SW480 (cell line): ENCODE measurements at regions not wholly inside any gene's neighbourhood (a gene's known extent, or its start where the extent isn't known, plus 50 kb on each side); places are given as distances from the start of the nearest gene placed in this dataset.

ENCODE experiments used
- DNase-seq: peaks from one replicate; pipeline ENCODE4 v3.0.0-alpha.2; 2016; ENCODE audit warnings: low spot score

- no peak for DNase-seq
Measured at GRCh38 chr7:3195160-3195559, 105.9 kb upstream of the SDK1 start.

GRCh38 chr7:3196629-3197400 is 104.2 kb upstream of the SDK1 start:
- DNase-seq = no peak

GRCh38 chr7:3197567-3198213 is 103.4 kb upstream of the SDK1 start:
- DNase-seq = no peak

- no peak for DNase-seq
Measured at GRCh38 chr7:3198316-3198715, 102.7 kb upstream of the SDK1 start.

DNA sequence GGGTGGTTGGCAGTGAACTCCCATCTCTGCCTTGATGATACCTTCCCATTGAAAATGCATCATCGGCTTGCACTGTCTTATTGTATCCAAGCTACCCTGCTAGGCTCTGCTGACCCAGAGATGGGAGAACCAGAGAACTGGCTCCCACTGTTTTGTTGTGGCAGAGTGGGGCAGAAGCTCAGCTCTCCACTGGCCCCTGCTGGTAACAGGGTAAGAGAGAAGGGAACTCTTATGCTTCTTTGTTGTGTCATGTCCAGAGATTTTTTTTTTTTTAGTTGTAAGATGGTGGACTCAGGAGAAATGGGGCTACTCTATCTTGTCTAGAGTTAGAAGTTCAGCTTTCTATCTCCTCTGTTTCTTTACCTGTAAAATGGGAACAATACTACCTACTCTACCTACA is 100.5 kb upstream of the SDK1 start:
- DNase-seq = peak; percentile 39

GRCh38 chr7:3201306-3201705 is 99.7 kb upstream of the SDK1 start:
- no peak for DNase-seq

DNA sequence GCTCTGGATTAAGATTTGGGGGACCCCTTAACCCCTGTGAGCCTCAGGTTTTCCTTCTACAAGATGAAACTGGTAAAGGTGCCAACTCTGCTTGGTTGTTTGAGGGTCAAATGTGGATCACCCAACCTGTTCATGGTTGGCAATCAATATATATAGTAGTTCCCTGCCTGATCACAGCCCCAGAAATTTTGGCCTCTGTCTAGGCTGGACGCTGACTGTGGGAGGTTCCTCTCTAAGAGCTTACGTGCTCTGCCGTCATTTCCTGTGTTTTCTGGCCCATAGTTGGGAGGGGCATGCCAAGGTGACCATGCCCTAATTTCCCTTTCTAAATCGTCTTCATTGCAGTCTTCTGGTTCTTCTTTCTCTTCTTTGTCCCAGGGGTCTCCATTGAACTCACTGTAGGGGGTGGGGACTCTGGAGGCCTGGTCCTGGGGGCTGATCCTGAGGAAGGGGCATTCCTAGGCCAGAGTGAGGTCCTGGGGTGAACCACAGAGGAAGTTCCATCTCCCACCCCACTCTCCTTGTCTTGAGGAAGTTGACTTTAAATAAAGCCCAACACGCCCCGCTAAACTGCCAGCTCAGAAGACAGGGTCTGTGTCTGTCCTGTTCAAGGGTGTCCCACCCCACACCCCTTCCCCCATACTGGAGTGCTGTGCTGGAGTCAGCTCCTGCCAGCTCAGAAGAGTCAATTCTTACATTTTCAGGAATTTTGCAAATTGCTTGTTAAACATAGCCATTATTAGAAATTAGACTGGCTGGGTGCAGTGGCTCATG is 98.9 kb upstream of the SDK1 start:
- DNase-seq = no peak

DNA sequence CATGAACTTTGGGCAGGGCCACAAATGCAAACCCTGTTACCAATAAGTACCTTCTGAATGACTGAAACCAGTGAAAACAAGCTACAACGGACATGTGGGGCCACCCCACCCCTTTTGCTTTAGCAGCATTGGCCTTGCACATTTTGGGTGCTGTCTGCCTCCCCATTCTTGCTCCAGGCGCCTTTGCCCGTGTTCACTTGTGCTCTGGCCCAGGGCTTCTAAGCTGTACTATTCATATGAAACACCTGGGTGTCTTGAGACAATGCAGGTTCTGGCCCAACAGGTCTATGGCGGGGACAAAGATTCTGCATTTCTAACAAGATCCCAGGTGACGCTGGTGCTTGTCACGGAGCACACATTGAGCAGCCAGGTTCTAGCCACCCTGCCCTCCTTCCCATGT is 96.5 kb upstream of the SDK1 start:
- DNase-seq = no peak

- DNase-seq = no peak
Measured at GRCh38 chr7:3206101-3206500, 95.0 kb upstream of the SDK1 start.

DNA sequence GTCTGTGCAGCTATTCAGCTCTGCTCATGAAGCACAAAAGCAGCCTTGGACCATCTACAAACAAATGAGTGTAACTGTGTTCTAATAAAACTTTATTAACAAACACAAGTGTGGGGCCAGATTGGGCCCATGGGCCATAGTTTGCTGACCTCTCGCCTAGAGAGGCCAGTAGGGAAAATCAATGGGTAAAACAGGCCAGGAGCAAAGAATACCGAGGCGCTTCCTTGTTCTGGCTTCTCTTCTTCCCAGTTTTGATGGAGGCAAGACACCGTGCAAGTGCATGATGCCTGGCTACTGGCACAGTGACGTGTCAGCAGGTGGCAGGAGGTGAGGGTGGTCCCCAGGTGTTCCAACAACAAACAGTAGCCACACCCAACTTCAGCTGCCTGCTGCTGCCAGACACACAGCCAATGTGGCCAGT is 94.3 kb upstream of the SDK1 start:
- peak; percentile 81 for DNase-seq

GRCh38 chr7:3207387-3207902 is 93.6 kb upstream of the SDK1 start:
- no peak for DNase-seq

- DNase-seq = no peak
Measured at GRCh38 chr7:3210531-3210930, 90.5 kb upstream of the SDK1 start.

GRCh38 chr7:3214090-3214413 is 87.0 kb upstream of the SDK1 start:
- no peak for DNase-seq

DNA sequence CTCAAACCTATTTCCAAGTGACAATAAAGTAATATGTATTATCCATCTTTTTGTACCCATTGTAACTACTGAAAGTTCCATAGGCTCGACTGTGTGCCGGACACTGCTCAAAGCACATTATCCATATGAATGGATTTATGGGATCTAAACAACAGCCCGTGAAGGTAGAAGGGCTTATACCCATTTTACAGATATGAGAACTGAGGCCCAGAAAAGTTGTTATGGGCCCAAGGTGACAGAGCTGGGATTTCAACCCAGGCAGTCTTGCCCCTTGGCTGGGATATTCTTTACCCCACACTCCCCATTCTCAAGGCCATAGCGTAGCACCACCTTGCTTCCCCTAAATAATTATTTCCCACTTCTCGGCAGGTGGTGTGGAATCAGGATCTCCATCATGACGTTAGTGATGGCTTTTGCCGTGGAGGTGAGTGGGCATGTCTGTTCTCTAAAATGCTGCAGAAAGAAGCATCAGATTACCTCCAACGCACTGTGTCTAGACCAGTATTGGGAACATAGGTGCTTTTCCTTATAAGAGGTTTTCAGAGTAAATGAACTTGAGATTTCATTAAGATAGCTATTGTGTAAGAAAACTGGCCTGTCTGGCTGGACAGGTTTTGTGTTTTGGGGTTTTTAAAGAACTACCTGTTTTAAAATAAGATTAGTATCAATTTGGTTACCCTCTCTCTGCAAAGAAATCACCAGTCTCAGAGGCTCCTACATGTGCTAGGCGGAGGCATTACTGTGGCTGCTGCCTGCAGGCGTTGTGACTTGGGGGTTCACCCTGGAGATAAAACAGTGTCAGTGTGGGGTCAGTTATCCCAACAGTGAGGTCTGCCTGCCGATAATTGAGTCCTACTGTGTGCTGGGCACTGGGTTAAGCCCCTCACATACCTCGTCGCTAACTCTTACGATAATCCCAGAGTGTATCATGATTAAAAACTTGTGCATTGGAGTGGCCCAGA is 85.1 kb upstream of the SDK1 start:
- DNase-seq = no peak

DNA sequence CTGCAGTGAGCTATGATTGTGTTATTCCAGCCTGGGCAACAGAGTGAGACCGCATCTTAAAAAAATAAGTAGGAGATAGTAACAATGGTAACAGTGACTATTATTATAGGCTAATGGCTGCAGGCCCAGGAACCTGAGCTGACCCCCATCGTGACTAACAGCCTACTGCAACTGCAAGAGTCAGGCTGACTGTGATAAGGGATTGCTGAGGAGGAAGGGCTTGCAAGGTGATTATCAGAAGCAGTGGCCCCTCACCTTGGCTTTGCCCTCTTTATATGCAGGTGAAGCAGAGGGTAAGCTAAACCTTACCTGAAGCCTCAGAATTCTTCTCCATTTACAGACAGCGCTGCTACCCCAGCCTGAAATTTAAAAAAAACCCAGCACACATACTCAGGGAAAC is 83.9 kb upstream of the SDK1 start:
- DNase-seq = no peak

- DNase-seq = peak; percentile 68
Measured at GRCh38 chr7:3218411-3219225, 82.4 kb upstream of the SDK1 start.

DNA sequence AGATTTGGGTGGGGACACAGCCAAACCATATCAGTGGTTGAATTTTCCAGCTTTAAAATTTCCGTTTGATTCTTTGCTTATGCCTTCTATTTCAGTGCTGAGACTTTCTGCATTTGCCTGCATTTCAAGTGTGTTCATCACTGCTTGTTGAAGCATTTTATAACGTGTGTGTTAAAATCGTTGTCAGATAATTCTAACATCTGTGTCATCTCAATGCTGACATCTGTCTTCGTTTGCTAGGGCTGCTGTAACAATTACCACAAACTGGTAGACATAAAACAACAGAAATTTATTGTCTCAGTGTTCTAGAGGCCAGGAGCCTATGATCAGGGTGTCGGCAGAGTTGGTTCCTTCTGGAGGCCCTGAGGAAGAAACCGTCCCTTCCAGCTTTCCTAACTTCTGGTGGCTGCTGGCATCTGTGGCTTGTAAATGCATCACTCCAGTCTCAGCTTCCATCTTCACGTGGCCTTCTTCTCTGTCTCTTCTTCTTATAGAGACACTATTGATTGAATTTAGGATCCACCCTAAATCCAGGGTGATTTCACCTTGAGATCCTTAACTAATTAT is 71.1 kb upstream of the SDK1 start:
- DNase-seq = no peak

DNA sequence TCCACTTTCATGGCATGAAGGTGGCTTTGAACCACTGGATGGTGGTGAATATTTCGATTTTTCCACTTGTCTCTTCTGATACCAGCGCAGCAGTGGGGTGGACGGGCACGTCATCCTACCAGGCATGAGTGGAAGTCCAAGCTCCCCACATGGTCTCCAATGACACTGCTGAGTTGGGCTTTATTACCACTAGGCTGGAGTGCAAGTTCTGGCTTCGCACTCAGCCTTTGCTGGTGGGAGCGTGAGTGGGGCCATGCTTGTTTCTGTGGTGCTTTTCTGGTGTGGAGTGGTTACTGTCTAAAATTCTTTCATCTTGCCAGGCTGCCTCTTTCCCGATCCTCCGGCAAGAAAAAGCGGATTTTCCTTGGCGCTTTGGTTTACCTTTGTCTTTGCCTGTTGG is 70.1 kb upstream of the SDK1 start:
- no peak for DNase-seq

- no peak for DNase-seq
Measured at GRCh38 chr7:3232228-3232627, 68.8 kb upstream of the SDK1 start.

DNA sequence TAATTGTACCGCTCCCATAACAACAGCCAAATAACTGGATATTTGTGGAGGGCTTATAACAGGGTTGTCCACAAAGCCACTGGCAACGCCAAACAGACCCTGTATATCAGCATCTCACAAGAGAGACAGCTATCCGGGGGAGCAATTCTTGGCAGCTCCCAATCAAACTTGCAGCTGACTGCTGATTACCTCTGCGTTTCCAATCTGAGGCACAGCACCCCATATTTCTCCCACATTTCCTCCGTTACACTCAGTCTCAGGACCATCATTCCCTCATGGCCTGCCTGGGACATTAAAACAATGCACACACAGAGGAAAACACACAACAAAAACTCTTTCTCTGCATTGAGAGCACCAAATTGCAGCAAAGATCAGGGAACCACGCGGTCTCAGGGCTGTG is 67.8 kb upstream of the SDK1 start:
- DNase-seq = no peak

- DNase-seq = no peak
Measured at GRCh38 chr7:3234051-3234450, 67.0 kb upstream of the SDK1 start.
